Liver (tissue), 8 donors: ENCODE measurements at regions not wholly inside any gene's neighbourhood (a gene's known extent, or its start where the extent isn't known, plus 50 kb on each side); places are given as distances from the start of the nearest gene placed in this dataset.

Experiments
- DNase-seq: peaks from one replicate; pipeline ENCODE4 v3.0.0-alpha.2; 2017; ENCODE audit warnings: low spot score
- H3K27ac ChIP-seq, 2 donors: one replicate each; pipeline ENCODE4 v1.7.0; 2013; ENCODE audit warnings: inconsistent platforms in 2 of 2, low read length in 2 of 2, control low read depth in 1 of 2, low read depth in 1 of 2, mild to moderate bottlenecking in 1 of 2
- H3K27me3 ChIP-seq, 4 donors: one replicate each; pipeline versions ENCODE4 v1.6.1 to v1.7.0; 2013; ENCODE audit warnings: low read length in 3 of 4, inconsistent platforms in 1 of 4, mild to moderate bottlenecking in 1 of 4, moderate library complexity in 1 of 4; ENCODE audit not compliant: control insufficient read depth in 4 of 4, insufficient read depth in 4 of 4
- H3K36me3 ChIP-seq, 4 donors: one replicate each; pipeline versions ENCODE4 v1.6.1 to v1.7.0; 2013; ENCODE audit warnings: low read length in 3 of 4, mild to moderate bottlenecking in 3 of 4, low read depth in 1 of 4, moderate library complexity in 1 of 4; ENCODE audit not compliant: control insufficient read depth in 4 of 4, insufficient read depth in 3 of 4
- H3K4me1 ChIP-seq, 4 donors: one replicate each; pipeline versions ENCODE4 v1.6.1 to v1.7.0; 2013; ENCODE audit warnings: low read length in 3 of 4, mild to moderate bottlenecking in 3 of 4, moderate library complexity in 1 of 4; ENCODE audit not compliant: control insufficient read depth in 4 of 4, insufficient read depth in 4 of 4
- H3K4me3 ChIP-seq, 3 donors: one replicate each; pipeline versions ENCODE4 v1.6.1 to v1.7.0; 2013; ENCODE audit warnings: low read length in 3 of 3, control low read depth in 1 of 3, low read depth in 1 of 3, mild to moderate bottlenecking in 1 of 3
- H3K9ac ChIP-seq, 2 donors: one replicate each; pipeline ENCODE4 v1.7.0; 2013; ENCODE audit warnings: low read length in 2 of 2, mild to moderate bottlenecking in 2 of 2, moderate library complexity in 2 of 2, control low read depth in 1 of 2, low read depth in 1 of 2
- H3K9me3 ChIP-seq, 4 donors: one replicate each; pipeline versions ENCODE4 v1.6.1 to v1.7.0; 2013; ENCODE audit warnings: low read length in 3 of 4; ENCODE audit not compliant: control insufficient read depth in 4 of 4
- ATF3 ChIP-seq: IDR thresholded peaks from 2 replicates; pipeline ENCODE4 v1.6.1; 2016; ENCODE audit warnings: antibody characterized with exemption
- FOXA2 ChIP-seq: IDR thresholded peaks from 2 replicates; pipeline ENCODE4 v1.6.1; 2016; ENCODE audit warnings: antibody characterized with exemption
- GABPA ChIP-seq, 2 donors: IDR thresholded peaks in 1 of 2; conservative IDR thresholded peaks in 1 of 2; 2 replicates each; pipeline ENCODE4 v1.6.1; 2016; ENCODE audit warnings: antibody characterized with exemption in 2 of 2, mild to moderate bottlenecking in 1 of 2, moderate library complexity in 1 of 2
- HNF4A ChIP-seq, 2 donors: conservative IDR thresholded peaks; 2 replicates each; pipeline ENCODE4 v1.6.1; 2016; ENCODE audit warnings: antibody characterized with exemption in 2 of 2, mild to moderate bottlenecking in 2 of 2
- HNF4G ChIP-seq: IDR thresholded peaks from 2 replicates; pipeline ENCODE4 v1.6.1; 2016; ENCODE audit warnings: antibody characterized with exemption
- JUND ChIP-seq, 2 donors: IDR thresholded peaks; 2 replicates each; pipeline ENCODE4 v1.6.1; 2016; ENCODE audit warnings: antibody characterized with exemption in 2 of 2
- MAX ChIP-seq: IDR thresholded peaks from 2 replicates; pipeline ENCODE4 v1.6.1; 2016; ENCODE audit warnings: antibody characterized with exemption
- RAD21 ChIP-seq, 2 donors: IDR thresholded peaks; 2 replicates each; pipeline ENCODE4 v1.6.1; 2016; ENCODE audit warnings: antibody characterized with exemption in 2 of 2, mild to moderate bottlenecking in 2 of 2
- WGBS: extraction: QIAGEN DNeasy Blood & Tissue Kit; methylation state at CpG from one replicate; pipeline ENCODE4 v1.1.7; 2013; 5-methylcytosine and 5-hydroxymethylcytosine counted together
- TF ChIP-seq, protein P1 (sequence below): fragments of 150-350 bp; IDR thresholded peaks from 2 replicates; pipeline ENCODE4 v1.5.1; 2017; ENCODE audit warnings: improper control_type of control experiment, low read depth, low read length; ENCODE audit not compliant: missing input control
- TF ChIP-seq, protein P2 (sequence below): IDR thresholded peaks from 2 replicates; pipeline ENCODE4 v1.6.1; 2016; ENCODE audit warnings: antibody characterized with exemption, mild to moderate bottlenecking
- donor health status: healthy.
- donor health status: healthy.
- donor health status: healthy.
- donor health status: healthy.
- donor health status: healthy.

DNA sequence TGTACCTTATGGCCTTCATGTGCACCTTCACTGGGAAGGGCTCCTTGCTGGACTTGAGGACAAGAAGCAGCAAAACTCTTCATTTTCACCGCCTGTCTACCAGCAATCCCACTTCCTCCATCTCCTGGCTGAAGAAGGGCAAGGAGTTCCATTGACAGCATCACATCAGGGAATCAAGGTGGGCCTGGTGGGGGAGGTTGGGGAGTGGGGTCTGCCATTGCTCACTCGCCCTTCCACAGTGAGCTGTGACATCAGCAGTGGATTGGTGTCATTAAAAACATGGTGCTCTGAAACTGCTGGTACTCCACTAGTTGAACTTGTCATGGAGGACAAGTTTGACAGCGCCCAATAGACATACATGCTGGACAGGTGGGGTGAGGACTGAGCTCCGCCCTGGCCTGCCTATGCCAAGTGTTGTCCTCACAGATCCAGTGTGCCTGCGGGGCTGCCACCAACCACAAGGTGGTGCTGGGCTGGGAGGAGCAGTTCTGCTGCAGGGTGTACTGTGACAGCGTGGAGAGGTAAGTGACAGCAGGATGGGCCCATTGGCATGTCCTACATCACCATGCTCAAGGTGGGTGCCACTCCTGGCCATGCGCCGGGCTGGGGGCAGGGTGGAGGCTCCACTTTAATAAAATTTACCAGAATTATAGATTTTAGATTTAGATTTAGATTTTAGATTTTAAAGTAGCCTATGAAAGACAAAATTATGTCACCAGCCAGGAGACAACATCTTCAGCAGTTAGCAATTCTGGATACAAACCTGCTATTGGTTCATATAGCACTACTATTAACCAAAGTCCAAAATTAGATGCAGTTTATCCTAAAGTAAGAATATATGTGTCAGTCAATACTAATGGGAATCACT, 1729.1 kb downstream of the TP53TG3F start:
- peak; percentile 22 for DNase-seq
- WGBS: 41% methylated on average over 8 of the region's 8 CpGs

GRCh38 chr16:35192993-35193392, 1733.6 kb downstream of the TP53TG3F start:
- no peak overlapping the region for H3K27ac ChIP-seq
- peaks cover 0 to 2% (median 1%) of the 10 kb centered on the region in 4 donors for H3K9me3 ChIP-seq
- DNase-seq: no peak
- TF ChIP-seq HNF4G (no peak), HNF4A (conservative IDR thresholded peaks at IDR 0.05) (no peak), GABPA (IDR thresholded peaks at IDR 0.05 in 1 of 2, conservative IDR thresholded peaks at IDR 0.05 in 1 of 2) (no peak), RAD21 (IDR thresholded peaks at IDR 0.05) (no peak), JUND (IDR thresholded peaks at IDR 0.05) (no peak), FOXA2 (no peak), ATF3 (no peak), MAX (no peak)
- TF ChIP-seq, protein P1, sequence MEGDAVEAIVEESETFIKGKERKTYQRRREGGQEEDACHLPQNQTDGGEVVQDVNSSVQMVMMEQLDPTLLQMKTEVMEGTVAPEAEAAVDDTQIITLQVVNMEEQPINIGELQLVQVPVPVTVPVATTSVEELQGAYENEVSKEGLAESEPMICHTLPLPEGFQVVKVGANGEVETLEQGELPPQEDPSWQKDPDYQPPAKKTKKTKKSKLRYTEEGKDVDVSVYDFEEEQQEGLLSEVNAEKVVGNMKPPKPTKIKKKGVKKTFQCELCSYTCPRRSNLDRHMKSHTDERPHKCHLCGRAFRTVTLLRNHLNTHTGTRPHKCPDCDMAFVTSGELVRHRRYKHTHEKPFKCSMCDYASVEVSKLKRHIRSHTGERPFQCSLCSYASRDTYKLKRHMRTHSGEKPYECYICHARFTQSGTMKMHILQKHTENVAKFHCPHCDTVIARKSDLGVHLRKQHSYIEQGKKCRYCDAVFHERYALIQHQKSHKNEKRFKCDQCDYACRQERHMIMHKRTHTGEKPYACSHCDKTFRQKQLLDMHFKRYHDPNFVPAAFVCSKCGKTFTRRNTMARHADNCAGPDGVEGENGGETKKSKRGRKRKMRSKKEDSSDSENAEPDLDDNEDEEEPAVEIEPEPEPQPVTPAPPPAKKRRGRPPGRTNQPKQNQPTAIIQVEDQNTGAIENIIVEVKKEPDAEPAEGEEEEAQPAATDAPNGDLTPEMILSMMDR: no peak
- TF ChIP-seq, protein P2, sequence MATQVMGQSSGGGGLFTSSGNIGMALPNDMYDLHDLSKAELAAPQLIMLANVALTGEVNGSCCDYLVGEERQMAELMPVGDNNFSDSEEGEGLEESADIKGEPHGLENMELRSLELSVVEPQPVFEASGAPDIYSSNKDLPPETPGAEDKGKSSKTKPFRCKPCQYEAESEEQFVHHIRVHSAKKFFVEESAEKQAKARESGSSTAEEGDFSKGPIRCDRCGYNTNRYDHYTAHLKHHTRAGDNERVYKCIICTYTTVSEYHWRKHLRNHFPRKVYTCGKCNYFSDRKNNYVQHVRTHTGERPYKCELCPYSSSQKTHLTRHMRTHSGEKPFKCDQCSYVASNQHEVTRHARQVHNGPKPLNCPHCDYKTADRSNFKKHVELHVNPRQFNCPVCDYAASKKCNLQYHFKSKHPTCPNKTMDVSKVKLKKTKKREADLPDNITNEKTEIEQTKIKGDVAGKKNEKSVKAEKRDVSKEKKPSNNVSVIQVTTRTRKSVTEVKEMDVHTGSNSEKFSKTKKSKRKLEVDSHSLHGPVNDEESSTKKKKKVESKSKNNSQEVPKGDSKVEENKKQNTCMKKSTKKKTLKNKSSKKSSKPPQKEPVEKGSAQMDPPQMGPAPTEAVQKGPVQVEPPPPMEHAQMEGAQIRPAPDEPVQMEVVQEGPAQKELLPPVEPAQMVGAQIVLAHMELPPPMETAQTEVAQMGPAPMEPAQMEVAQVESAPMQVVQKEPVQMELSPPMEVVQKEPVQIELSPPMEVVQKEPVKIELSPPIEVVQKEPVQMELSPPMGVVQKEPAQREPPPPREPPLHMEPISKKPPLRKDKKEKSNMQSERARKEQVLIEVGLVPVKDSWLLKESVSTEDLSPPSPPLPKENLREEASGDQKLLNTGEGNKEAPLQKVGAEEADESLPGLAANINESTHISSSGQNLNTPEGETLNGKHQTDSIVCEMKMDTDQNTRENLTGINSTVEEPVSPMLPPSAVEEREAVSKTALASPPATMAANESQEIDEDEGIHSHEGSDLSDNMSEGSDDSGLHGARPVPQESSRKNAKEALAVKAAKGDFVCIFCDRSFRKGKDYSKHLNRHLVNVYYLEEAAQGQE: no peak
- H3K9ac ChIP-seq: no peak overlapping the region
- 81% methylated on average over 4 of the region's 4 CpGs for WGBS
- H3K27me3 ChIP-seq: no peaks in the 10 kb centered on the region
- no peaks in the 10 kb centered on the region for H3K4me1 ChIP-seq
- no peak overlapping the region for H3K4me3 ChIP-seq
- H3K36me3 ChIP-seq: no peaks in the 10 kb centered on the region

More for the DNA sequence above, 1729.1 kb downstream of the TP53TG3F start:
- H3K27ac ChIP-seq: no peak overlapping the region
- H3K9ac ChIP-seq: no peak overlapping the region
- H3K4me1 ChIP-seq: no peaks in the 10 kb centered on the region
- peaks cover 0 to 4% (median 0%) of the 10 kb centered on the region in 4 donors for H3K9me3 ChIP-seq
- TF ChIP-seq ATF3 (no peak), GABPA (IDR thresholded peaks at IDR 0.05 in 1 of 2, conservative IDR thresholded peaks at IDR 0.05 in 1 of 2) (no peak), RAD21 (IDR thresholded peaks at IDR 0.05) (peak; percentile 23 to 55), HNF4G (no peak)
- TF ChIP-seq, protein P1: peak; percentile 39
- H3K4me3 ChIP-seq: no peak overlapping the region
- H3K36me3 ChIP-seq: no peaks in the 10 kb centered on the region
- peaks cover 0 to 2% (median 0%) of the 10 kb centered on the region in 4 donors for H3K27me3 ChIP-seq
